ENCODE measurements at regions not wholly inside any gene's neighbourhood (a gene's known extent, or its start where the extent isn't known, plus 50 kb on each side); places are given as distances from the start of the nearest gene placed in this dataset.

DNA sequence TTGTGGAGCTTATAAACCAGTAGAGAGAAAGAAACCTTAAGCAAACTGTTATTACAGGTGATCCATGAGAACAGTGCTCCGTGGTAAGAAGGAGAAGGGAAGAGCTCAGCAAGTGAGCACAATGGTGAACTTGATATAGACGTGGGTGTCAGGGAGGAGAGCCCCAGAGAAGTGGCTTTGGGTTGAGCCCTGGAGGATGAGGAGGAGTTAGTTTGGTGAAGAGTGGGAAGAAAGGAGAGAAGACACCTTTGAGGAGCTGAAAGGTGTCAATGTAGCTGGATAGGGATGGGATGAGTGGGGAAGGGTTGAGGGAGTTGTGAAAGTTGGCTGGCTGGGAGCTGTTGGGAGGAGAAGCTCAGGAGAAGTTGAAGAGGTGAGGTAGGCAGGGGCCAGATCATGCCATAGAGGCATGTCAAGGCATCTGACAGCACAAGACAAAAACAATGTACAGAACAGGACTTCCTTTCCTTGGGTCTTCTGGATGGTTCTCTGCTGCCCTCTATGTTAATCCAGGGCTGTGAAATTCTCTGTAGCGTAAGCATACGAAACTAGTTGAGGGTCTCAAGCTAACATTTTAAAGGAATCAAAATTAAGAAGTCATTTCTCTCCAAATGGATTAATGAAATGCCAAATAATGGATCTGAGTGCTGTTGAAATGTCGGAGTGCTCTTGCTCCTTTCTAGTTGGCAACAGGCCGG is 501.9 kb downstream of the KDM4C start:
- Histone ChIP-seq H3K27me3 (replicated peaks; ENCODE audit: control insufficient read depth, insufficient read depth, low read length) (peaks cover 35% of the 10 kb centered on the region), H3K36me3 (ENCODE audit: control insufficient read depth, insufficient read depth, low read length, severe bottlenecking) (no peaks in the 10 kb centered on the region), H3K4me3 (ENCODE audit: low read length) (no peak overlapping the region), H3K9me3 (ENCODE audit: control insufficient read depth, low read length) (no peaks in the 10 kb centered on the region), H3K9ac (ENCODE audit: low read length) (no peak overlapping the region), H3K4me1 (ENCODE audit: control insufficient read depth, insufficient read depth, low read length) (no peaks in the 10 kb centered on the region)
- no peak for DNase-seq (ENCODE audit: low read depth)

DNA sequence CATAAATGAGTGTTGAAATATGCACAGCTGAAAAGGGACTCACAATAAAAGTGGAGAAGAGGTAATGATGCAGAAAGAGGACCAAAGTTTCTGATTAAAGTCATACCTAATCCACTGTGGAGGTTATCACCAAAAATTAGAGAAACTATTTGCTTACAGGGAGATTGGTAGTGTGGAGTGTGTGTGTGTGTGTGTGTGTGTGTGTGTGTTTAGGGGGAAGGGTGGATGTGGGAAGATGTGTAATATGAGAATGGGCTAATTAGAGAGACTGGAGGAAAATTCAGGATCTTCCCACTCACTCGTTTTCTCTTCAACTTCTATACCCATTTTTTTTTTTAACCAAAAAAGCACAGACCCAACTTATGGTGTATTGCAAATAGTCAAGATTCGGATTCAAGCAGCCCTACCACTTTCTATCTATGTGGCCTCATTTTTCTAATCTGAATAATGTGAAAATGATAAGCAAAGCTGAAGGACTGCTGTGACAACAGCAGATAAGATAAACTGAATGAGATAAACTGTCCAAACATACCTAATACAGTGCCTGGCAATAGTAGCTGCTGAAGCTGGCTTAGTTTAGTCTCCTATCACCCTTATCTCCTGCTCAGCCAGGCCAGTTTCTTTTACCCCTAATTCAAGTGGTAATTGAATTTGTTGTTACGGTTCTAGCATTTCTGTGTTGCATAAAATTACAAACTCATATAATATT is 501.1 kb downstream of the KDM4C start:
- no peaks in the 10 kb centered on the region for H3K36me3 ChIP-seq (ENCODE audit: control insufficient read depth, insufficient read depth, low read length, severe bottlenecking)
- H3K27me3 ChIP-seq (replicated peaks; ENCODE audit: control insufficient read depth, insufficient read depth, low read length), result peaks cover 29% of the 10 kb centered on the region
- DNase-seq (ENCODE audit: low read depth), result no peak
- H3K9me3 ChIP-seq (ENCODE audit: control insufficient read depth, low read length), result no peaks in the 10 kb centered on the region
- H3K4me3 ChIP-seq (ENCODE audit: low read length), result no peak overlapping the region
- H3K9ac ChIP-seq (ENCODE audit: low read length), result no peak overlapping the region
- H3K4me1 ChIP-seq (ENCODE audit: control insufficient read depth, insufficient read depth, low read length), result no peaks in the 10 kb centered on the region

DNA sequence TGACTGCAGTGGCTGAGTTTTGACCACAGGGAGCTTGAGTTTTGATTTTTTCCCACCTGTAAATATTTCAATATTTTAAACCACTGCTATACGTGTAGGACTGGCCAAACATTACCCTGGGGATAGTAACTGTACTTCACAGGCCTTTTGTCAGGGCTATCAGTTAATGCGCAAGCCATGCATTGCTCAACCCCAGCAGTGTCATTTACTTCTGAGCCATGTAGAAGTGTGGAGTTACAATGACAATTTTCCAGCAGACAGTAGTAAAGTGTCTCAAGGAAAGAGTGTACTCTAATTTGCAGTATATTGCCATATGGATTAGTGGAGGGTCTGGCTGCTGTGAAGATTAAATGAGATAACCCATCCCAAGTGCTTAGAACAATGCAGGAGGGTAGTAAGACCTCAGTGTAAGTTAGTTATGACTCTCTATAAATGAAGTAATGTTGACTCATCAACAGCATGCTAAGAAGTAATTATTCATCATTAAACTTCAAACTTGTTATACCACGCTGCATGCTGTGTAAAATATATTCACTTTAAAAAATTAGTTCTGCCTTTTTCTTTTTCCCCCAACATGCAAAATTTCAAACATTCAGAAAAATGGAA is 489.2 kb downstream of the KDM4C start:
- Histone ChIP-seq H3K36me3 (ENCODE audit: control insufficient read depth, insufficient read depth, low read length, severe bottlenecking) (no peaks in the 10 kb centered on the region), H3K9ac (ENCODE audit: low read length) (no peak overlapping the region), H3K4me3 (ENCODE audit: low read length) (no peak overlapping the region), H3K27me3 (replicated peaks; ENCODE audit: control insufficient read depth, insufficient read depth, low read length) (peaks cover 14% of the 10 kb centered on the region), H3K9me3 (ENCODE audit: control insufficient read depth, low read length) (no peaks in the 10 kb centered on the region), H3K4me1 (ENCODE audit: control insufficient read depth, insufficient read depth, low read length) (peaks cover 5% of the 10 kb centered on the region)
- no peak for DNase-seq (ENCODE audit: low read depth)

DNA sequence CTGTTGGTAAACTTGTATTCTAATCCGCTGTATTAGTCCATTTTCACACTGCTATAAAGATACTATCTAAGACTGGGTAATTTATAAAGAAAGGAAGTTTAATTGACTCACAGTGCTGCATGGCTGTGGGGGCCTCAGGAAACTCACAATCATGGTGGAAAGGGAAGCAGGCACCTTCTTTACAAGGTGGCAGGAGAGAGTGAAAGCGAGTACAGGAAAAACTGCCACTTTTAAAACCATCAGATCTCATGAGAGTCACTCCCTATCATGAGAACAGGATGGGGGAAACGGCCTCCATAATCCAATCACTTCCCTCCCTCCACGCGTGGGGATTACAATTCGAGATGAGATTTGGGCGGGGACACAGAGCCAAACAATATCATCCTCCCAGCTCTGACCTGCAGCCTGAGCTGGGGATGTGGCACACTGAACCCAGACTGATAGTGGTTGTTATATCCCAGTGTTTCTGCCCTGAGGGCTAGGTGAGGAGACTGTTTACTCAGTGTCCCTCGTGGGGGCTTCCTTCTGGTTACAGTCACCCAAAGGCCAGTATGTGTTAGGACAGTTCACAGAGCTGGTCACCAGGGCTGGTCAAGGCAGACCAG is 488.3 kb downstream of the KDM4C start:
- Histone ChIP-seq H3K36me3 (ENCODE audit: control insufficient read depth, insufficient read depth, low read length, severe bottlenecking) (no peaks in the 10 kb centered on the region), H3K9ac (ENCODE audit: low read length) (no peak overlapping the region), H3K27me3 (replicated peaks; ENCODE audit: control insufficient read depth, insufficient read depth, low read length) (peaks cover 14% of the 10 kb centered on the region), H3K9me3 (ENCODE audit: control insufficient read depth, low read length) (peaks cover under 1% of the 10 kb centered on the region), H3K4me3 (ENCODE audit: low read length) (no peak overlapping the region), H3K4me1 (ENCODE audit: control insufficient read depth, insufficient read depth, low read length) (peaks cover 5% of the 10 kb centered on the region)
- no peak for DNase-seq (ENCODE audit: low read depth)

DNA sequence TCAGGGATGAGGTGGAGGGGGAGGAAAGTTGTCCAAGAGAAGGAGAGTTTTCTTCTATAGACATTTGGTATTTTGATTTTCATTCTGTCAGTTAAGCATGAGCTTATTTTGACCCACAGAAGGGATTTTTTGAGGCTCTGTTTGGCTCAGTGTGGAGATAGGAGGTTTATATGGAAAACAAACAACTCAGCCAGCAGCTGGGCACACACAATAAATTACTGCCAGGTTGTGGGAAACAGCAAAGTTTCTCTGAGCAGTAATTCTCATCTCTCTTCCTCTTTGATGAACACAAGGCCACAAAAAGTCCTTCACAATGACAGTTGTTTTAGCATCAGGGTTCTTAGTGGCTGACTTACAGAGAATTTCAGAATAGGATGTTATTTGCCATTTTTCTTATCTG is 486.1 kb downstream of the KDM4C start:
- Histone ChIP-seq H3K9me3 (ENCODE audit: control insufficient read depth, low read length) (peaks cover 10% of the 10 kb centered on the region), H3K27me3 (replicated peaks; ENCODE audit: control insufficient read depth, insufficient read depth, low read length) (peaks cover 14% of the 10 kb centered on the region), H3K4me1 (ENCODE audit: control insufficient read depth, insufficient read depth, low read length) (peaks cover 5% of the 10 kb centered on the region), H3K9ac (ENCODE audit: low read length) (no peak overlapping the region), H3K4me3 (ENCODE audit: low read length) (no peak overlapping the region), H3K36me3 (ENCODE audit: control insufficient read depth, insufficient read depth, low read length, severe bottlenecking) (no peaks in the 10 kb centered on the region)
- no peak for DNase-seq (ENCODE audit: low read depth)

DNA sequence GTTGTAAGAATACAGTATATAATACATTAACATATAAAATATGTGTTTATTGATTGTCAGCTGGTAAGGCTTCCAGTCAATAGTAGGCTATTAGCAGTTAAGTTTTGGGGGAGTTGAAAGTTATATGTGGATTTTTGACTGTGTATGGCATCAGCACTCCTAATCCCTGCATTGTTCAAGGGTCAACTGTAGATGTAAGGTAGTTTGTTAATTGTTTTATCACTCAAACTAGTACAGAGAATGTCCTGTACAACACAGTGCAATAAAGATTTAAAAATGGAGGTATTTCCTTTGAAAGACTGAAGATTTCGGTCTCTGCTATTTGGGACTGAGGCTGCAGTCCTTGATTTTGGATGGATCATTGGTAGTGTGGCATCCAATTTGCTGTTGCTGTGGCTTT is 484.4 kb downstream of the KDM4C start:
- H3K4me3 ChIP-seq (ENCODE audit: low read length), result no peak overlapping the region

DNA sequence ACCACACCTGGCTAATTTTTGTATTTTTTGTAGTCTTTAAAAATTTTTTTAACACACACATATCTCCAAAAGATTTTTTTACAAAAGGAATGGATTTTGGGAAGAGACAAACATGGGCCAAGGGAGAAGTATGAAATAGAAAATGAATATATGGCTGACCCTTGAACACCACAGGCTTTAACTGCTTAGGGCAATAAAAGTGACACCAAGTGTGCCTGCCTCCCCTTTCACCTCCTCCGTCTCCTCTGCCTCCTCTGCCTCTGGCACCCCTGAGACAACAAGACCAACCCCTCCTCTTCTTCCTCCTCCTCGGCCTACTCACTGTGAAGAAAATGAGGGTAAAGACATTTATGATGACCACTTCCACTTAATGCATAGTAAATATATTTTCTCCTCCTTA is 483.9 kb downstream of the KDM4C start:
- Histone ChIP-seq H3K27me3 (replicated peaks; ENCODE audit: control insufficient read depth, insufficient read depth, low read length) (peaks cover 14% of the 10 kb centered on the region), H3K9ac (ENCODE audit: low read length) (no peak overlapping the region), H3K9me3 (ENCODE audit: control insufficient read depth, low read length) (peaks cover 10% of the 10 kb centered on the region), H3K36me3 (ENCODE audit: control insufficient read depth, insufficient read depth, low read length, severe bottlenecking) (no peaks in the 10 kb centered on the region), H3K4me3 (ENCODE audit: low read length) (no peak overlapping the region), H3K4me1 (ENCODE audit: control insufficient read depth, insufficient read depth, low read length) (peaks cover 8% of the 10 kb centered on the region)
- DNase-seq (ENCODE audit: low read depth), result no peak

More for the DNA sequence above, 484.4 kb downstream of the KDM4C start:
- H3K4me1 ChIP-seq (ENCODE audit: control insufficient read depth, insufficient read depth, low read length), result peaks cover 12% of the 10 kb centered on the region
- no peaks in the 10 kb centered on the region for H3K36me3 ChIP-seq (ENCODE audit: control insufficient read depth, insufficient read depth, low read length, severe bottlenecking)
- H3K27me3 ChIP-seq (replicated peaks; ENCODE audit: control insufficient read depth, insufficient read depth, low read length), result peaks cover 14% of the 10 kb centered on the region
- peaks cover 10% of the 10 kb centered on the region for H3K9me3 ChIP-seq (ENCODE audit: control insufficient read depth, low read length)
- H3K9ac ChIP-seq (ENCODE audit: low read length), result no peak overlapping the region
- DNase-seq (ENCODE audit: low read depth), result no peak

DNA sequence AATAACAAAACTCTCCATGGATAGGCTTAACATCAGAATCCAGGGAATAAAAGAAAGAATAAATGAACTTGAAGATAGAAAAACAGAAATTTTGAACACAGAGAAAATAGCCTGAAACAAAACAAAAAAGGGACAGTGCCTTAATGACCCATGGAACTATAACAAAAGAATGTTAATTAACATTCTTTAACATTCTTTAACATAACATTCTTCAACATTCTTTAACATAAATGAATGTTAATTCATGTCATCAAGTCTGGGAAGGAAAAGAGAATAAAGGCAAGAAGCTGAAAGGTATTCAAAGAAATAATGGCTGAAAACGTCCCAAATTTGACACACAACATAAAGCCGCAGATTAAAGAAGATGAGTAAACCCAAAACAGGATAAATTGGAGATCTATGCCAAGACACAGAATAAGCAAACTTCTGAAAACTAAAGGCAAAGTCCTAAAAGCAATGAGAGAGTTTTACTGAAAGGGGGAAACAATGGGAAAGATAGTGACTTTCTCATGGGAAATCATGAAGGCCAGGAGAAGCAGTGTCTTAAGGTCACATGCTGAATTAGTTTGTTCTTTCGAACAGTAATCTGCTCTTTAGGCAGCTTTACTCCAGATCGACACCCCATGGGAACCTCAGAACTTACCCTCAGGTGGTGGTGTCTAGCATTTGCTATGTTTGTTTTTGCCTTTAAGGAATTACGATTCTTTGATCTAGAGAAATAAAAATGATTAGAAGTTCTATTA is 483.0 kb downstream of the KDM4C start:
- H3K4me1 ChIP-seq (ENCODE audit: control insufficient read depth, insufficient read depth, low read length), result peaks cover 8% of the 10 kb centered on the region
- no peak for DNase-seq (ENCODE audit: low read depth)
- no peaks in the 10 kb centered on the region for H3K36me3 ChIP-seq (ENCODE audit: control insufficient read depth, insufficient read depth, low read length, severe bottlenecking)
- H3K9ac ChIP-seq (ENCODE audit: low read length), result no peak overlapping the region
- H3K4me3 ChIP-seq (ENCODE audit: low read length), result no peak overlapping the region
- H3K9me3 ChIP-seq (ENCODE audit: control insufficient read depth, low read length), result peaks cover 10% of the 10 kb centered on the region
- H3K27me3 ChIP-seq (replicated peaks; ENCODE audit: control insufficient read depth, insufficient read depth, low read length), result peaks cover 9% of the 10 kb centered on the region

DNA sequence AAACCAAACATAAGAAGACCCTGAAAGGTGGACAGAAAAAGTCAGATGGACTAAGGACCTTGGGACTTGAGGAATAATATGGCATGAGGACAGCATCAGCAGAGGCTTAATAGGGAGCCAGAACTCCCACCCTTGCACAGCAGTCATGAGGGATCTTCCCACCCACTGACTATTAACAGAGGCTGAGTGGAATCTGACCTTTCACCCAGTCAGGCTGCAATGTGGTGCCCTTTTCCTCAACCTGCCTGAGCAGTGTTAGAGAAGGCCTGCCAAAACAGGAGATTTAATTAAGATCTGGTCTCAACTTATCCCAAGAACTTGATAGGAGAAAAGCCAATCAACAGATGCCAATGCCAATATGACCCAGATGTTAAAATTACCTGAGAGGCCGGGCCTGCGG is 481.9 kb downstream of the KDM4C start:
- peaks cover 9% of the 10 kb centered on the region for H3K27me3 ChIP-seq (replicated peaks; ENCODE audit: control insufficient read depth, insufficient read depth, low read length)
- no peaks in the 10 kb centered on the region for H3K36me3 ChIP-seq (ENCODE audit: control insufficient read depth, insufficient read depth, low read length, severe bottlenecking)
- DNase-seq (ENCODE audit: low read depth), result no peak
- peaks cover 10% of the 10 kb centered on the region for H3K9me3 ChIP-seq (ENCODE audit: control insufficient read depth, low read length)
- peaks cover 8% of the 10 kb centered on the region for H3K4me1 ChIP-seq (ENCODE audit: control insufficient read depth, insufficient read depth, low read length)
- no peak overlapping the region for H3K9ac ChIP-seq (ENCODE audit: low read length)
- H3K4me3 ChIP-seq (ENCODE audit: low read length), result no peak overlapping the region

DNA sequence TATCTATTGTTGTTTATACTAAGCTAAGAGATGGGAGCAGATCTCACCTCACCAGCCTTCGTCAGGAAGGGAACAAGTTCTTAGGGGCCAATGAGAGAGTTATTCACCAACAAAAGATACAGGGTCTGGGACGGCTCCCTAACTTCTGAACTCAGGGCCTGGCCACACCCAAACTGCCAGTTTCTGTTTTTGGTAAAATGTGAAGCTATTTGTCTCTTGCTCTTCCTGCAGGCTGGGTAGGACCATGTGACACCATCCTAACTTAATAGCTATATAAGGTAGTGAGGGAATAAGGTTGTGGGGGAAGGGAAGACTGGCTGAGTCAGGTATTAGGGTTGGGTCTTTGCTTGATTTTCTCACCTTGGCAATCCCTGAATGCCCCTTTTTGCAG is 480.5 kb downstream of the KDM4C start:
- no peak overlapping the region for H3K4me3 ChIP-seq (ENCODE audit: low read length)
- peaks cover 8% of the 10 kb centered on the region for H3K27me3 ChIP-seq (replicated peaks; ENCODE audit: control insufficient read depth, insufficient read depth, low read length)
- H3K9ac ChIP-seq (ENCODE audit: low read length), result no peak overlapping the region
- no peaks in the 10 kb centered on the region for H3K36me3 ChIP-seq (ENCODE audit: control insufficient read depth, insufficient read depth, low read length, severe bottlenecking)
- peaks cover 10% of the 10 kb centered on the region for H3K9me3 ChIP-seq (ENCODE audit: control insufficient read depth, low read length)
- peaks cover 8% of the 10 kb centered on the region for H3K4me1 ChIP-seq (ENCODE audit: control insufficient read depth, insufficient read depth, low read length)
- no peak for DNase-seq (ENCODE audit: low read depth)

Measured in adipocyte (in vitro differentiated cells).